IMR-90 (cell line): ENCODE measurements at regions not wholly inside any gene's neighbourhood (a gene's known extent, or its start where the extent isn't known, plus 50 kb on each side); places are given as distances from the start of the nearest gene placed in this dataset.

Experiments used
- ATAC-seq: fragments of 200-7000 bp; cut with Tn5 transposase; 2 replicates; pipeline ENCODE4 v1.9.1; 2020; ENCODE audit warnings: low read depth, mild to moderate bottlenecking, moderate library complexity
- BruUV-seq: library from RNA; stranded (reverse); fragments of 400-500 nt; replicated peaks from 2 replicates; lab custom pipeline; 2021; lab: Mats Ljungman, UMichigan
- CTCF ChIA-PET: fragments of 300-600 bp; formaldehyde crosslinking; extraction: SDS; loops from one replicate; lab custom pipeline; 2021; ENCODE audit warnings: antibody characterized with exemption; lab: Yijun Ruan, JAX
- POLR2A ChIA-PET: fragments of 300-600 bp; sonication (Branson Sonifier 250); formaldehyde crosslinking; loops from one replicate; lab custom pipeline; 2022; ENCODE audit warnings: antibody characterized with exemption; ENCODE audit not compliant: unreplicated experiment; lab: Charles Lee
- DNase-seq: peaks from one replicate; pipeline ENCODE4 v3.0.0; 2013
- H2AFZ ChIP-seq: replicated peaks from 2 replicates; pipeline ENCODE3; 2013; ENCODE audit warnings: low read length, mild to moderate bottlenecking; ENCODE audit not compliant: poor library complexity
- H2AK5ac ChIP-seq: 2 replicates; pipeline ENCODE4 v1.6.1; 2013; ENCODE audit warnings: low read depth, low read length, inconsistent platforms
- H2AK9ac ChIP-seq: replicated peaks from 2 replicates; pipeline ENCODE3; 2013; ENCODE audit warnings: mild to moderate bottlenecking, low read depth, low read length, moderate library complexity; ENCODE audit not compliant: poor library complexity
- H2BK120ac ChIP-seq: 2 replicates; pipeline ENCODE4 v1.6.1; 2013; ENCODE audit warnings: low read depth, low read length, inconsistent platforms
- H2BK15ac ChIP-seq: 3 replicates; pipeline ENCODE4 v1.6.1; 2013; ENCODE audit warnings: low read depth, low read length, inconsistent platforms
- H2BK20ac ChIP-seq: 2 replicates; pipeline ENCODE4 v1.6.1; 2013; ENCODE audit warnings: low read depth, mild to moderate bottlenecking, inconsistent platforms, low read length, moderate library complexity
- H2BK5ac ChIP-seq: 2 replicates; pipeline ENCODE4 v1.6.1; 2013; ENCODE audit warnings: mild to moderate bottlenecking, low read depth, low read length, inconsistent platforms; ENCODE audit not compliant: poor library complexity, severe bottlenecking
- H3K14ac ChIP-seq: replicated peaks from 2 replicates; pipeline ENCODE4 v1.6.1; 2013; ENCODE audit warnings: low read depth, low read length, inconsistent platforms
- H3K18ac ChIP-seq: 2 replicates; pipeline ENCODE4 v1.6.1; 2013; ENCODE audit warnings: low read depth, low read length, control low read depth
- H3K23ac ChIP-seq: 2 replicates; pipeline ENCODE4 v1.6.1; 2013; ENCODE audit warnings: low read depth, low read length, inconsistent platforms
- H3K27ac ChIP-seq: 2 replicates; pipeline ENCODE4 v1.5.1; 2013; ENCODE audit warnings: mild to moderate bottlenecking, control low read depth, low read length; ENCODE audit not compliant: insufficient read depth
- H3K27me3 ChIP-seq: 2 replicates; pipeline ENCODE4 v1.6.1; 2013; ENCODE audit warnings: low read length; ENCODE audit not compliant: control insufficient read depth, insufficient read depth
- H3K36me3 ChIP-seq: 2 replicates; pipeline ENCODE4 v1.6.1; 2013; ENCODE audit warnings: low read length, mixed read lengths; ENCODE audit not compliant: control insufficient read depth, insufficient read depth
- H3K4ac ChIP-seq: 2 replicates; pipeline ENCODE4 v1.6.1; 2013; ENCODE audit warnings: low read depth, low read length, inconsistent platforms
- H3K4me1 ChIP-seq: 2 replicates; pipeline ENCODE4 v1.6.1; 2013; ENCODE audit warnings: low read length, mixed read lengths; ENCODE audit not compliant: control insufficient read depth, insufficient read depth
- H3K4me2 ChIP-seq: 2 replicates; pipeline ENCODE4 v1.6.1; 2013; ENCODE audit warnings: low read depth, mild to moderate bottlenecking, control low read depth, low read length, moderate library complexity
- H3K4me3 ChIP-seq: 2 replicates; pipeline ENCODE4 v1.5.1; 2013; ENCODE audit warnings: low read depth, mild to moderate bottlenecking, control low read depth, low read length, moderate library complexity; ENCODE audit not compliant: insufficient read depth
- H3K56ac ChIP-seq: 2 replicates; pipeline ENCODE4 v1.6.1; 2013; ENCODE audit warnings: low read length, inconsistent platforms; ENCODE audit not compliant: insufficient read depth; ENCODE audit errors: extremely low read depth
- H3K79me1 ChIP-seq, 2 experiments: 2 replicates each; pipeline ENCODE4 v1.6.1; 2013; ENCODE audit warnings: low read length in 2 of 2, inconsistent platforms in 1 of 2, low read depth in 1 of 2
- H3K9ac ChIP-seq: 2 replicates; pipeline ENCODE4 v1.6.1; 2013; ENCODE audit warnings: low read depth, low read length, control low read depth
- H3K9me1 ChIP-seq: 2 replicates; pipeline ENCODE4 v1.6.1; 2013; ENCODE audit warnings: low read length, inconsistent platforms; ENCODE audit not compliant: insufficient read depth
- H3K9me3 ChIP-seq: 2 replicates; pipeline ENCODE4 v1.6.1; 2013; ENCODE audit warnings: low read length; ENCODE audit not compliant: control insufficient read depth, insufficient read depth
- H4K20me1 ChIP-seq: 2 replicates; pipeline ENCODE4 v1.6.1; 2013; ENCODE audit warnings: low read length, inconsistent platforms; ENCODE audit not compliant: insufficient read depth
- H4K5ac ChIP-seq: 2 replicates; pipeline ENCODE4 v1.6.1; 2013; ENCODE audit warnings: mild to moderate bottlenecking, low read depth, low read length, control low read depth
- H4K8ac ChIP-seq, 2 experiments: 2 replicates each; pipeline ENCODE4 v1.6.1; 2013; ENCODE audit warnings: low read depth in 2 of 2, low read length in 2 of 2, control low read depth in 1 of 2, inconsistent platforms in 1 of 2
- H4K91ac ChIP-seq: 2 replicates; pipeline ENCODE4 v1.6.1; 2013; ENCODE audit warnings: low read depth, low read length, inconsistent platforms; ENCODE audit not compliant: insufficient read depth
- CEBPB ChIP-seq: IDR thresholded peaks from 2 replicates; pipeline ENCODE4 v1.6.1; 2012; ENCODE audit warnings: low read depth, low read length, improper control_type of control experiment
- CHD1 ChIP-seq: IDR thresholded peaks from 2 replicates; pipeline ENCODE4 v1.6.1; 2012; ENCODE audit warnings: low read depth, low read length, improper control_type of control experiment
- FOS ChIP-seq: fragments of 150-350 bp; IDR thresholded peaks from 2 replicates; pipeline ENCODE4 v1.6.1; 2016; ENCODE audit warnings: low read depth, low read length
- MAFK ChIP-seq: IDR thresholded peaks from 2 replicates; pipeline ENCODE4 v1.6.1; 2012; ENCODE audit warnings: low read depth, low read length, improper control_type of control experiment
- MAZ ChIP-seq: IDR thresholded peaks from 2 replicates; pipeline ENCODE4 v1.6.1; 2012; ENCODE audit warnings: low read depth, mild to moderate bottlenecking, low read length, improper control_type of control experiment, moderate library complexity, borderline replicate concordance
- MXI1 ChIP-seq: IDR thresholded peaks from 2 replicates; pipeline ENCODE4 v1.6.1; 2012; ENCODE audit warnings: low read depth, mild to moderate bottlenecking, low read length, moderate library complexity, borderline replicate concordance
- POLR2A ChIP-seq: IDR thresholded peaks from 2 replicates; pipeline ENCODE4 v1.6.1; 2012; ENCODE audit warnings: mild to moderate bottlenecking, low read depth, low read length
- RCOR1 ChIP-seq: IDR thresholded peaks from 2 replicates; pipeline ENCODE4 v1.6.1; 2012; ENCODE audit warnings: mild to moderate bottlenecking, low read length, improper control_type of control experiment; ENCODE audit not compliant: insufficient replicate concordance
- SMC3 ChIP-seq: fragments of 150-350 bp; IDR thresholded peaks from 2 replicates; pipeline ENCODE4 v1.6.1; 2016; ENCODE audit warnings: low read depth, mild to moderate bottlenecking, antibody characterized with exemption, low read length, moderate library complexity
- WGBS, 2 experiments: methylation state at CpG; one replicate each; pipeline versions ENCODE4 v1.1.5 to v1.1.7; 2013; ENCODE audit warnings: missing lambda C conversion rate in 2 of 2; ENCODE audit not compliant: insufficient read length in 1 of 2; ENCODE audit errors: extremely low coverage in 2 of 2; 5-methylcytosine and 5-hydroxymethylcytosine counted together
- dilution Hi-C: fragments of 300-500 bp; cut with HindIII; formaldehyde crosslinking; loops from one replicate; pipeline ENCODE4 v1.14.3; 2018; ENCODE audit warnings: low sequenced_read_pairs; ENCODE audit not compliant: unreplicated experiment
- in situ Hi-C: fragments of 300-500 bp; cut with MboI; formaldehyde crosslinking; loops from 3 replicates; pipeline ENCODE4 v1.14.3; 2019; ENCODE audit warnings: low sequenced_read_pairs, inconsistent platforms, mixed read lengths
- intact Hi-C: fragments of 100-400 bp; cut with micrococcal nuclease; formaldehyde crosslinking; loops from 2 replicates; pipeline ENCODE4 v1.10.0; 2022
- TF ChIP-seq, protein P1 (sequence below): fragments of 150-350 bp; IDR thresholded peaks from 2 replicates; pipeline ENCODE4 v1.6.1; 2017; ENCODE audit warnings: mild to moderate bottlenecking, antibody characterized with exemption, low read length, low read depth

DNA sequence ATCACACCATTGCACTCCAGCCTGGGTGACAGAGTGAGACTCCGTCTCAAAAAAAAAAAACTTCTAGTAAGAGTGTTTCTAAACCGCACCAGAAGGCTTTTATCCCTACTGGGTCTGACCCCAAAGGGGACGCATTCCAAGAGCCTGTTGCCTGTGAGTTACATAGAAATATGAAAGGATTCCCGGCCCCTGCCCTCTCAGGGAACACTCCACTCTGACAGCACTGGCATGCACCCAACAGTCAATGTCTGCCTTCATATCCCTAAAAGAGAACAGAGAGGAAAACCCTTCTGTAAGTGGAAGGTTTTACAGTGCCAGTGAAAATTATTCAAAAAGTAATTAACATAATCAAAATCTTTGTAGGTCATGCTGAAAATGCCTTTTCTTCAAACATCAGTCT, 117.1 kb upstream of the PTPRT start:
- no peak overlapping the region for H2AK9ac ChIP-seq
- H2AFZ ChIP-seq, result no peak overlapping the region
- H4K20me1 ChIP-seq, result no peaks in the 10 kb centered on the region
- H2BK5ac ChIP-seq, result no peak overlapping the region
- H3K9me3 ChIP-seq, result peaks cover 7% of the 10 kb centered on the region; the same call in 1 of the 2 replicates
- no peak overlapping the region for H3K27ac ChIP-seq
- DNase-seq (no peak), ATAC-seq (no peak)
- no peak overlapping the region for H3K4me2 ChIP-seq
- no peak overlapping the region for H3K56ac ChIP-seq
- no peaks in the 10 kb centered on the region for H3K79me1 ChIP-seq
- in situ Hi-C loops (no loop called here), dilution Hi-C loops (no loop called here), intact Hi-C loops (no loop called here)
- no peak overlapping the region for H2BK20ac ChIP-seq
- no peak overlapping the region for H4K91ac ChIP-seq
- no peaks in the 10 kb centered on the region for H3K27me3 ChIP-seq
- no peak overlapping the region for H3K9ac ChIP-seq
- no peak overlapping the region for H3K4me3 ChIP-seq
- ChIA-PET CTCF (no interaction called here), POLR2A (no interaction called here)
- H3K9me1 ChIP-seq, result no peaks in the 10 kb centered on the region
- H3K18ac ChIP-seq, result no peak overlapping the region
- H2BK120ac ChIP-seq, result no peak overlapping the region
- no peaks in the 10 kb centered on the region for H3K4me1 ChIP-seq
- no peak overlapping the region for H2BK15ac ChIP-seq
- H4K5ac ChIP-seq, result no peak overlapping the region
- WGBS, 2 experiments, result no CpG with 5 or more reads among the region's 4 CpGs
- no peak for TF ChIP-seq RCOR1
- no peak for TF ChIP-seq MXI1
- no peak for TF ChIP-seq CEBPB
- TF ChIP-seq, protein P1, sequence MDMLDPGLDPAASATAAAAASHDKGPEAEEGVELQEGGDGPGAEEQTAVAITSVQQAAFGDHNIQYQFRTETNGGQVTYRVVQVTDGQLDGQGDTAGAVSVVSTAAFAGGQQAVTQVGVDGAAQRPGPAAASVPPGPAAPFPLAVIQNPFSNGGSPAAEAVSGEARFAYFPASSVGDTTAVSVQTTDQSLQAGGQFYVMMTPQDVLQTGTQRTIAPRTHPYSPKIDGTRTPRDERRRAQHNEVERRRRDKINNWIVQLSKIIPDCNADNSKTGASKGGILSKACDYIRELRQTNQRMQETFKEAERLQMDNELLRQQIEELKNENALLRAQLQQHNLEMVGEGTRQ, result no peak
- TF ChIP-seq CHD1, result no peak
- TF ChIP-seq FOS, result no peak
- no peak for TF ChIP-seq MAZ
- TF ChIP-seq POLR2A, result no peak
- TF ChIP-seq MAFK, result no peak
- no peak for TF ChIP-seq SMC3
- no peak overlapping the region for H2AK5ac ChIP-seq
- no peaks in the 10 kb centered on the region for H3K36me3 ChIP-seq
- H3K14ac ChIP-seq, result no peak overlapping the region
- H3K23ac ChIP-seq, result no peak overlapping the region
- no TSS peak for BruUV-seq
- H4K8ac ChIP-seq, result no peak overlapping the region
- H3K4ac ChIP-seq, result no peak overlapping the region
